Natural killer cell (primary cell): ENCODE measurements at regions not wholly inside any gene's neighbourhood (a gene's known extent, or its start where the extent isn't known, plus 50 kb on each side); places are given as distances from the start of the nearest gene placed in this dataset.

Experiments
- ATAC-seq, 3 donors: fragments of 150-1000 bp in 2 of 3; fragments of 200-7000 bp in 1 of 3; cut with Tn5 transposase; 1 replicate in 1 of 3; 2 replicates in 2 of 3; pipeline ENCODE4 v1.10.0; 2021; ENCODE audit warnings: mild to moderate bottlenecking in 2 of 3, moderate library complexity in 2 of 3
- DNase-seq, 2 donors: peaks; one replicate each; pipeline versions ENCODE4 v3.0.0 to v3.0.0-alpha.2; 2013 to 2021; ENCODE audit warnings: mixed read lengths in 1 of 2
- H3K27ac ChIP-seq: one replicate; pipeline ENCODE4 v1.5.1; 2013; ENCODE audit warnings: mild to moderate bottlenecking, low read length
- H3K27me3 ChIP-seq: one replicate; pipeline ENCODE4 v1.6.1; 2013; ENCODE audit warnings: low read length; ENCODE audit not compliant: control insufficient read depth, insufficient read depth
- H3K36me3 ChIP-seq: one replicate; pipeline ENCODE4 v1.6.1; 2013; ENCODE audit warnings: low read length; ENCODE audit not compliant: control insufficient read depth, insufficient read depth
- H3K4me1 ChIP-seq: one replicate; pipeline ENCODE4 v1.6.1; 2013; ENCODE audit warnings: low read length; ENCODE audit not compliant: control insufficient read depth, insufficient read depth
- H3K4me3 ChIP-seq: one replicate; pipeline ENCODE4 v1.5.1; 2013; ENCODE audit warnings: low read length
- H3K9me3 ChIP-seq: one replicate; pipeline ENCODE4 v1.6.1; 2013; ENCODE audit warnings: low read length; ENCODE audit not compliant: control insufficient read depth, insufficient read depth
- H3K27ac Mint-ChIP-seq, 2 donors: one replicate each; pipeline ENCODE4 v1.8.0; 2022; ENCODE audit warnings: mild to moderate bottlenecking in 2 of 2, mixed read lengths in 2 of 2, moderate library complexity in 1 of 2
- H3K27me3 Mint-ChIP-seq, 2 donors: one replicate each; pipeline ENCODE4 v1.8.0; 2022; ENCODE audit warnings: low read depth in 2 of 2, mixed read lengths in 2 of 2
- H3K36me3 Mint-ChIP-seq: one replicate; pipeline ENCODE4 v1.8.0; 2022; ENCODE audit warnings: mixed read lengths
- H3K4me1 Mint-ChIP-seq, 2 donors: one replicate each; pipeline ENCODE4 v1.8.0; 2022; ENCODE audit warnings: mixed read lengths in 2 of 2
- H3K4me3 Mint-ChIP-seq: one replicate; pipeline ENCODE4 v1.8.0; 2022; ENCODE audit warnings: mild to moderate bottlenecking, moderate library complexity, mixed read lengths
- H3K9me3 Mint-ChIP-seq, 2 donors: one replicate each; pipeline ENCODE4 v1.8.0; 2022; ENCODE audit warnings: mixed read lengths in 2 of 2
- CTCF ChIP-seq: fragments of 200-600 bp; IDR thresholded peaks from one replicate; pipeline ENCODE4 v1.8.0; 2022; ENCODE audit warnings: antibody characterized with exemption
- WGBS: methylation state at CpG from one replicate; pipeline ENCODE4 v1.1.7; 2013; ENCODE audit warnings: missing lambda C conversion rate; ENCODE audit not compliant: insufficient coverage; 5-methylcytosine and 5-hydroxymethylcytosine counted together
- intact Hi-C: fragments of 100-400 bp; cut with micrococcal nuclease; formaldehyde crosslinking; loops from one replicate; pipeline ENCODE4 v1.14.2; 2022

GRCh38 chr13:110015253-110015652 lies 228.9 kb upstream of the IRS2 start:
- DNase-seq = no peak
- no peaks in the 10 kb centered on the region for H3K36me3 Mint-ChIP-seq
- H3K9me3 Mint-ChIP-seq = peaks cover 0 to 3% of the 10 kb centered on the region in 2 donors
- H3K4me1 Mint-ChIP-seq = no peaks in the 10 kb centered on the region
- no peak overlapping the region for H3K27ac Mint-ChIP-seq
- peaks cover 0 to 5% of the 10 kb centered on the region in 2 donors for H3K27me3 Mint-ChIP-seq
- no peak for ATAC-seq
- no peak for TF ChIP-seq CTCF
- Histone ChIP-seq H3K27me3 (no peaks in the 10 kb centered on the region), H3K4me1 (no peaks in the 10 kb centered on the region), H3K36me3 (no peaks in the 10 kb centered on the region), H3K27ac (no peak overlapping the region), H3K4me3 (no peak overlapping the region), H3K9me3 (no peaks in the 10 kb centered on the region)
- 96% methylated on average over 6 of the region's 6 CpGs for WGBS
- intact Hi-C loops = no loop called here
- no peak overlapping the region for H3K4me3 Mint-ChIP-seq

DNA sequence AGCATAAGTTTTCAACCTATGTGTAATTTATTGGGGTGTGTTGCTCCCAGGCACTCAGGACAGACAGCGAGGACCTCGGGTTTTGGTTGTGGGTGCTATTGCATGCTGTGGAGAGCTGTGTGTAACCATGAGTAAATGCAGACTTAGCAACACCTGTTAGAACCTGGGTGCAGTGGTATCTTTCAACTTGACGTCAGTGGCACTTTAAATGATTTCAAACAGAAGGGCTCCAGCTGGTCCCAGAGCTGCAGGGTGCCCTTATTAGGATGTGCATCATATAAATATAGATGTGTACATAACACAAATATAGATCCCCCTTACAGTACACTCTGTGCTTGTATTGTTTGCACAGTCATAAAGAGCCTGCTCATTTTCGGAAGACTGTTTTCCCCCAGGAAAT lies 228.3 kb upstream of the IRS2 start:
- H3K27me3 Mint-ChIP-seq = peaks cover 0 to 5% of the 10 kb centered on the region in 2 donors
- Histone ChIP-seq H3K27ac (no peak overlapping the region), H3K4me3 (no peak overlapping the region), H3K27me3 (no peaks in the 10 kb centered on the region), H3K9me3 (no peaks in the 10 kb centered on the region), H3K4me1 (no peaks in the 10 kb centered on the region), H3K36me3 (no peaks in the 10 kb centered on the region)
- no peak for TF ChIP-seq CTCF
- H3K4me1 Mint-ChIP-seq = no peaks in the 10 kb centered on the region
- no peak for DNase-seq
- no peaks in the 10 kb centered on the region for H3K36me3 Mint-ChIP-seq
- ATAC-seq = no peak
- H3K27ac Mint-ChIP-seq = no peak overlapping the region
- H3K4me3 Mint-ChIP-seq = no peak overlapping the region
- intact Hi-C loops = no loop called here
- WGBS = 82% methylated on average over 4 of the region's 4 CpGs
- peaks cover 0 to under 1% of the 10 kb centered on the region in 2 donors for H3K9me3 Mint-ChIP-seq

DNA sequence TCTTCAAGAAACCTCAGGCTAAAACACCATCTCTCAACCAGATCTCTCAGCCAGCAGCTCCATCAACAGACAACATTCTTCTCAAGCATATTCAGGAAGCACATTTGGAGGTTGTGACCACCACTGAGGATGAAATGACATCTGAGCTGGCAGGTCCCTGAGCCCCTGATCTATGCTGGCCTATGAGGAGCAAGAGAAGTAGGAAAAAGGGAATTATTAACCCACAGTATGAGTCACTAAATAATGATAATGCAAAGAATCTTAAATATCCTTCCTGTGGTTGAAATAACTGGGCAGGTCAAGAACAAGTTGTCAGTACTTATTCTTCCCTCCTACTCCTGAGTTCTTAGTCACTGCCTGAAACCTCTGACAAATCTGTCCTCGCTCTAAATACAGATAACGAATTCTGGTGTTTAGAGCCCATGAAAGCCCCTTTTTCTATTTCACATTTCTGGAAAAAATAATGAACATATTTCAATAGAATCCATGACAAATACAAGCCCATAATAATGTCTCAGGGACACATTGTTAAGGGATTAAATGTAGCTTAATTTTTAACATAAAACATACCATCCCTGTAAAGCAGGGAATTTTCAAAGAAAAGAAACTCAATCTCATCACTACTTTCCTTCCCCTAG lies 225.8 kb upstream of the IRS2 start:
- no peak overlapping the region for H3K27ac ChIP-seq
- Mint-ChIP-seq H3K4me1 (no peaks in the 10 kb centered on the region), H3K27ac (no peak overlapping the region), H3K4me3 (no peak overlapping the region), H3K9me3 (no peaks in the 10 kb centered on the region), H3K36me3 (no peaks in the 10 kb centered on the region), H3K27me3 (peaks cover 0 to 5% of the 10 kb centered on the region in 2 donors)
- no peak overlapping the region for H3K4me3 ChIP-seq
- no peak for DNase-seq
- TF ChIP-seq CTCF = no peak
- no peaks in the 10 kb centered on the region for H3K4me1 ChIP-seq
- no peaks in the 10 kb centered on the region for H3K36me3 ChIP-seq
- no peaks in the 10 kb centered on the region for H3K27me3 ChIP-seq
- H3K9me3 ChIP-seq = no peaks in the 10 kb centered on the region
- intact Hi-C loops = no loop called here
- ATAC-seq = no peak
- 92% methylated on average over 2 of the region's 2 CpGs for WGBS
